ENCODE measurements at regions not wholly inside any gene's neighbourhood (a gene's known extent, or its start where the extent isn't known, plus 50 kb on each side); places are given as distances from the start of the nearest gene placed in this dataset.
A peak's percentile ranks its signal among the peaks of the same experiment; 100 is the strongest.

- Histone ChIP-seq H3K9me3 (replicated peaks) (no peaks in the 10 kb centered on the region), H3K27ac (no peak overlapping the region), H3K4me1 (replicated peaks) (no peaks in the 10 kb centered on the region), H3K36me3 (no peaks in the 10 kb centered on the region), H3K27me3 (replicated peaks) (no peaks in the 10 kb centered on the region), H3K4me3 (no peak overlapping the region)
- DNase-seq (ENCODE audit: low read depth in 1 of 2, low spot score in 2 of 2), result no peak
Measured at GRCh38 chr6:113141901-113142300, 715.2 kb upstream of the MARCKS start.

- Histone ChIP-seq H3K4me3 (no peak overlapping the region), H3K36me3 (no peaks in the 10 kb centered on the region), H3K9me3 (replicated peaks) (no peaks in the 10 kb centered on the region), H3K27me3 (replicated peaks) (no peaks in the 10 kb centered on the region), H3K27ac (no peak overlapping the region), H3K4me1 (replicated peaks) (no peaks in the 10 kb centered on the region)
- no peak for DNase-seq (ENCODE audit: low read depth in 1 of 2, low spot score in 2 of 2)
Measured at GRCh38 chr6:113142671-113143174, 714.4 kb upstream of the MARCKS start.

GRCh38 chr6:113143206-113143605, 713.9 kb upstream of the MARCKS start:
- no peaks in the 10 kb centered on the region for H3K27me3 ChIP-seq (replicated peaks)
- H3K27ac ChIP-seq, result no peak overlapping the region
- no peak overlapping the region for H3K4me3 ChIP-seq
- H3K4me1 ChIP-seq (replicated peaks), result no peaks in the 10 kb centered on the region
- no peaks in the 10 kb centered on the region for H3K9me3 ChIP-seq (replicated peaks)
- no peaks in the 10 kb centered on the region for H3K36me3 ChIP-seq
- DNase-seq (ENCODE audit: low read depth in 1 of 2, low spot score in 2 of 2), result no peak

- no peaks in the 10 kb centered on the region for H3K4me1 ChIP-seq (replicated peaks)
- no peaks in the 10 kb centered on the region for H3K27me3 ChIP-seq (replicated peaks)
- no peak overlapping the region for H3K27ac ChIP-seq
- no peaks in the 10 kb centered on the region for H3K9me3 ChIP-seq (replicated peaks)
- no peak for DNase-seq (ENCODE audit: low read depth in 1 of 2, low spot score in 2 of 2)
- no peaks in the 10 kb centered on the region for H3K36me3 ChIP-seq
- H3K4me3 ChIP-seq, result no peak overlapping the region
Measured at GRCh38 chr6:113144117-113144516, 713.0 kb upstream of the MARCKS start.

- Histone ChIP-seq H3K4me3 (no peak overlapping the region), H3K27ac (no peak overlapping the region), H3K36me3 (no peaks in the 10 kb centered on the region), H3K9me3 (replicated peaks) (no peaks in the 10 kb centered on the region), H3K27me3 (replicated peaks) (no peaks in the 10 kb centered on the region), H3K4me1 (replicated peaks) (no peaks in the 10 kb centered on the region)
- no peak for DNase-seq (ENCODE audit: low read depth in 1 of 2, low spot score in 2 of 2)
Measured at GRCh38 chr6:113146878-113147277, 710.3 kb upstream of the MARCKS start.

- Histone ChIP-seq H3K27ac (no peak overlapping the region), H3K4me3 (no peak overlapping the region), H3K36me3 (no peaks in the 10 kb centered on the region), H3K27me3 (replicated peaks) (no peaks in the 10 kb centered on the region), H3K4me1 (replicated peaks) (no peaks in the 10 kb centered on the region), H3K9me3 (replicated peaks) (no peaks in the 10 kb centered on the region)
- no peak for DNase-seq (ENCODE audit: low read depth in 1 of 2, low spot score in 2 of 2)
Measured at GRCh38 chr6:113147544-113147943, 709.6 kb upstream of the MARCKS start.

- no peak overlapping the region for H3K4me3 ChIP-seq
- no peaks in the 10 kb centered on the region for H3K36me3 ChIP-seq
- H3K9me3 ChIP-seq (replicated peaks), result no peaks in the 10 kb centered on the region
- no peaks in the 10 kb centered on the region for H3K27me3 ChIP-seq (replicated peaks)
- no peaks in the 10 kb centered on the region for H3K4me1 ChIP-seq (replicated peaks)
- DNase-seq (ENCODE audit: low read depth in 1 of 2, low spot score in 2 of 2), result no peak
- no peak overlapping the region for H3K27ac ChIP-seq
Measured at GRCh38 chr6:113148566-113148965, 708.6 kb upstream of the MARCKS start.

- H3K4me3 ChIP-seq, result no peak overlapping the region
- no peak for DNase-seq (ENCODE audit: low read depth in 1 of 2, low spot score in 2 of 2)
- H3K27ac ChIP-seq, result no peak overlapping the region
- no peaks in the 10 kb centered on the region for H3K4me1 ChIP-seq (replicated peaks)
- H3K27me3 ChIP-seq (replicated peaks), result no peaks in the 10 kb centered on the region
- no peaks in the 10 kb centered on the region for H3K9me3 ChIP-seq (replicated peaks)
- no peaks in the 10 kb centered on the region for H3K36me3 ChIP-seq
Measured at GRCh38 chr6:113149511-113149910, 707.6 kb upstream of the MARCKS start.

GRCh38 chr6:113160306-113161017, 696.7 kb upstream of the MARCKS start:
- H3K4me3 ChIP-seq, result no peak overlapping the region
- no peaks in the 10 kb centered on the region for H3K36me3 ChIP-seq
- no peaks in the 10 kb centered on the region for H3K27me3 ChIP-seq (replicated peaks)
- H3K4me1 ChIP-seq (replicated peaks), result no peaks in the 10 kb centered on the region
- H3K9me3 ChIP-seq (replicated peaks), result no peaks in the 10 kb centered on the region
- DNase-seq (ENCODE audit: low read depth in 1 of 2, low spot score in 2 of 2), result no peak
- no peak overlapping the region for H3K27ac ChIP-seq

- H3K4me3 ChIP-seq, result no peak overlapping the region
Measured at GRCh38 chr6:113161018-113161315, 696.2 kb upstream of the MARCKS start.

GRCh38 chr6:113162739-113163138, 694.4 kb upstream of the MARCKS start:
- Histone ChIP-seq H3K4me3 (no peak overlapping the region), H3K27me3 (replicated peaks) (no peaks in the 10 kb centered on the region), H3K4me1 (replicated peaks) (no peaks in the 10 kb centered on the region), H3K9me3 (replicated peaks) (no peaks in the 10 kb centered on the region), H3K36me3 (no peaks in the 10 kb centered on the region), H3K27ac (no peak overlapping the region)
- DNase-seq (ENCODE audit: low read depth in 1 of 2, low spot score in 2 of 2), result no peak

More at GRCh38 chr6:113161018-113161315, 696.2 kb upstream of the MARCKS start:
- Histone ChIP-seq H3K27ac (no peak overlapping the region), H3K27me3 (replicated peaks) (no peaks in the 10 kb centered on the region), H3K9me3 (replicated peaks) (no peaks in the 10 kb centered on the region), H3K36me3 (no peaks in the 10 kb centered on the region), H3K4me1 (replicated peaks) (no peaks in the 10 kb centered on the region)
- DNase-seq (ENCODE audit: low read depth in 1 of 2, low spot score in 2 of 2), result no peak

GRCh38 chr6:113168057-113168456, 689.1 kb upstream of the MARCKS start:
- H3K27ac ChIP-seq, result no peak overlapping the region
- no peak for DNase-seq (ENCODE audit: low read depth in 1 of 2, low spot score in 2 of 2)
- H3K9me3 ChIP-seq (replicated peaks), result 0 out of 2 replicates have a peak, but pooled peaks cover 3% of the 10 kb centered on the region
- 0 out of 2 replicates have a peak, but pooled peaks cover 4% of the 10 kb centered on the region for H3K4me1 ChIP-seq (replicated peaks)
- no peaks in the 10 kb centered on the region for H3K27me3 ChIP-seq (replicated peaks)
- no peak overlapping the region for H3K4me3 ChIP-seq
- no peaks in the 10 kb centered on the region for H3K36me3 ChIP-seq

- no peaks in the 10 kb centered on the region for H3K27me3 ChIP-seq (replicated peaks)
- no peak overlapping the region for H3K27ac ChIP-seq
- 0 out of 2 replicates have a peak, but pooled peaks cover 4% of the 10 kb centered on the region for H3K4me1 ChIP-seq (replicated peaks)
- H3K4me3 ChIP-seq, result no peak overlapping the region
- H3K36me3 ChIP-seq, result no peaks in the 10 kb centered on the region
- DNase-seq (ENCODE audit: low read depth in 1 of 2, low spot score in 2 of 2), result peak in 1 of 2 experiments; percentile 7
- 0 out of 2 replicates have a peak, but pooled peaks cover 3% of the 10 kb centered on the region for H3K9me3 ChIP-seq (replicated peaks)
Measured at GRCh38 chr6:113169484-113169883, 687.7 kb upstream of the MARCKS start.

- Histone ChIP-seq H3K36me3 (no peaks in the 10 kb centered on the region), H3K4me3 (no peak overlapping the region), H3K9me3 (replicated peaks) (0 out of 2 replicates have a peak, but pooled peaks cover 3% of the 10 kb centered on the region), H3K27me3 (replicated peaks) (no peaks in the 10 kb centered on the region), H3K27ac (no peak overlapping the region), H3K4me1 (replicated peaks) (0 out of 2 replicates have a peak, but pooled peaks cover 4% of the 10 kb centered on the region)
- DNase-seq (ENCODE audit: low read depth in 1 of 2, low spot score in 2 of 2), result no peak
Measured at GRCh38 chr6:113170454-113170853, 686.7 kb upstream of the MARCKS start.

GRCh38 chr6:113171882-113172281, 685.3 kb upstream of the MARCKS start:
- 0 out of 2 replicates have a peak, but pooled peaks cover 3% of the 10 kb centered on the region for H3K9me3 ChIP-seq (replicated peaks)
- no peak for DNase-seq (ENCODE audit: low read depth in 1 of 2, low spot score in 2 of 2)
- 0 out of 2 replicates have a peak, but pooled peaks cover 4% of the 10 kb centered on the region for H3K4me1 ChIP-seq (replicated peaks)
- no peaks in the 10 kb centered on the region for H3K27me3 ChIP-seq (replicated peaks)
- H3K27ac ChIP-seq, result no peak overlapping the region
- H3K4me3 ChIP-seq, result no peak overlapping the region
- no peaks in the 10 kb centered on the region for H3K36me3 ChIP-seq

All from SJSA1 (cell line).